Activated CD8-positive, alpha-beta memory T cell treated with anti-CD3 and anti-CD28 coated beads for 24 hours (primary cell): ENCODE measurements at regions not wholly inside any gene's neighbourhood (a gene's known extent, or its start where the extent isn't known, plus 50 kb on each side); places are given as distances from the start of the nearest gene placed in this dataset.

Experiments
- DNase-seq: peaks from one replicate; pipeline ENCODE4 v3.0.0-alpha.2; 2020

- no peak for DNase-seq
Observed at GRCh38 chr13:109642358-109642757, 144.0 kb downstream of the IRS2 start.

DNA sequence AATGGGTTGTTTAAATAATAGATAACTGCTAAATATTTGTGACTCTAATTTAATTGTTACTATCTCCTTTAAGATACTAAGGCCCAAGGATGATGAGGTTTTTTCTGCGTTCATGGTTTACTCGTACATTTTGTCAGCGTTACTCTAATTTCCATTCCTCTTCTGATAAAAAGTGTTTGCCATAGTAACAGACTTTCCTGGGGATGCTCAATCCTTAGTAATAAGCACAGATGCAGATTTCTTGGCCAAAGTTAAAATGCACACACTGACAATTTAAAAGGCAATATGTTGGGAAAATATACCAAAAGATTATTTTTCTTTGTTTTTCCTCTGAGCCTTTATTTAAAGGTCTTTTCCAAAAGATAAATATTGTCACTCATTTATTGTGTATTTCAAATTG lies 149.6 kb downstream of the IRS2 start:
- DNase-seq = no peak

DNA sequence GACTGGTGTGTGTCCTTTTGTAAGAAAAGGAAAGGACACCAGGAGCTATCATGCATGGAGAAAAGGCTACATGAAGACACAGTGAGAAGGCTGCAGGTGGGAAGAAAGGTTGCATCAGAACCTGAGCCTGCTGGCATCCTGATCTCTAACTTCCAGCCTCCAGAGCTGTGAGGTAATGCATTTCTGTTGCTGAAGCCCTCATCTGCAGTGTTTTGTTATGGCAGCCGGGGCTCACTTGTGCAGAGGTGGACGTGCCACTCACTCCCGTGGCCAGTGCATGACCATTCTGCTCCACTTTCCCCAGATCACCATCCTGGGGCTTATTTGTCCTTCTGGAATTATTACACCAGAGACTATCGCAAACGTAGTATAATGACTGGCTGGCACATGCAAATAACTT lies 155.3 kb downstream of the IRS2 start:
- no peak for DNase-seq

- no peak for DNase-seq
Observed at GRCh38 chr13:109630271-109630670, 156.1 kb downstream of the IRS2 start.

DNA sequence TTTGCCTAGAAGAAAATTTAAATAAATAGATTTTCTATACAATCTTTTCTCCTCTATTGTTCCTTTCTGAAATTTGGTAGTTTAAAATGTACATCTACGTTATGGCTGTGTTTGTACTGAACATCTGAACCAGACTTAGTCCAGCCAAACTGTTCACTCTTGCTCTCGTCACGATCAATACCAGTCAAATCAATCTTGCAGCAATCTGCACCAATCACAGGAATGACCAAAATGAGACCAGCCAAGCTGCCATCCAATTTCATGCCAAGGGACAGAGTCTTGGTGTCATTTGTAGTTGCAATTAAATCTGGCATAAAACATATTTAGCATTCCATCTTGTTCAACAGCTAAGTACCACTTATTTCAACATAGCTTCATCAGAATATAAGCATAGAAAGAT lies 156.6 kb downstream of the IRS2 start:
- DNase-seq = no peak

GRCh38 chr13:109628251-109628699 lies 158.1 kb downstream of the IRS2 start:
- DNase-seq = no peak

DNA sequence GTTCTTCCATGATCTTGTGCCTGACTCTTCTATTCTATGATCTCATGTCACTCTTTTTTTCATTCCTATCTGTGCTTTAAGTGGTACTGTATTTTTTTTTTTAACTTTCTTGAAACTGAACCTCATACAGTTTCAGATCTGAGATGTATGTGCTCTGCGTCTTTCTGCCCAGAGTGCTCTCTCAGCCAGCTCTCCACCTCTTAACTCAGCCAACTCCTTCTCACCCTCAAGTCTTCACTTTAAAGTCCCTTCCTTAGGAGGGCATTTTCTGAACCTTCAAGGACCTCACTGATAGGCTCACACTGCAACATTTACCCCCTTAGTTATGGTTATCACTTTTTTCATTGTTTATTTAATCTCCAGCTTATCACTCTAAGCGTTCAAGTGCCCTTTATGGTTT lies 158.7 kb downstream of the IRS2 start:
- no peak for DNase-seq

DNA sequence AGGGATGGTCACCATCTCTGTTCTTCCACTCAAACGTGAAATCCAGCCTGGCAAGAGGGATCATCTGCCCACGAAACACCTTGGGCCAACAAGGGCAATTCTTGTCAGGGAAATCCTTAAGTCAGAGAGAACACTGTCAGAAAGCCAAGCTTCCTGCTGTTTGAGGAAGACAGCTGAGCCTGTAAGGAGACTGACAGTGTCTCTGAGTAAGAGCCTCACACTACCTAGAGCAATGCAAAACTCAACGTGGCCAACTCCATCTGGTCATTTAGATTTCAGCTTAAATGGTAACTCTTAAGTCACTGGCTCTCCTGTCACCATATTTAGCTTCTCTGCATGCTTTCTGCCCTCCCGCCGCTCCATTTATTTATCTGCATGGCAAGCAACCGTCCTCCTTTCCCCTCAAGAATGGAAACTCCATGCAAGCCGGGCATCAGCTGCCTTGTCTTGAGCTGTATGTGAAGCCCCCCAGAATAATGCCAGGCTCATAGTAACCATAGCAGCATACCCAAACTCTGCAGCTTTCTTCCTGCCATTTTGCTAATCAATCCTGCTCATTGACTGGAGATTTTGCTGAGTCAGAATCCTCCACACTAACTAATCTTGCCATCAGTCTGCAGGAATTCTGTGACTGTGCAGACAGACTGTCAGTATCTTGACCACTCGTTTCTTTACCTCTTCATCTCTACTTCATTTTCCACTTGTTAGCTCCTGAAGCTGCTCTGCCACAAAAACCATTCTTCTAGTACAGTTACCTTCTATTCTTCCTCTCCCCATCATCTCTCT lies 159.8 kb downstream of the IRS2 start:
- DNase-seq = no peak

DNA sequence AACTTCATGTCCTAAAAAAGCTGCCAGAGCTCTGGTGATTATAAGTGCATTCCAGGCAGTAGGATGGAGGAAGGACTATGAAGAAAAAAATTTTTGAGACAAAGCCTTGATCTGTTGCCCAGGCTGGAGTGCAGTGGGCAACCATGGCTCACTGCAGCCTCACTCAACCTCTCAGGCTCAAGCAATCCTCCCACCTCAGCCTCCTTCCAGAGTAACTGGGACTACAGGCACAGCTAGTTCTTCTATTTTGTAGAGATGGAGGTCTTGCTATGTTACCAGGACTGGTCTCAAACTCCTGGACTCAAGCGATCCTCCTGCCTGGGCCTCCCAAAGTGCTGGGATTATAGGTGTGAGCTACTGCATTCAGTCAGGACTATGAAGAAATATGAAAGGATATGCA lies 161.2 kb downstream of the IRS2 start:
- no peak for DNase-seq

DNA sequence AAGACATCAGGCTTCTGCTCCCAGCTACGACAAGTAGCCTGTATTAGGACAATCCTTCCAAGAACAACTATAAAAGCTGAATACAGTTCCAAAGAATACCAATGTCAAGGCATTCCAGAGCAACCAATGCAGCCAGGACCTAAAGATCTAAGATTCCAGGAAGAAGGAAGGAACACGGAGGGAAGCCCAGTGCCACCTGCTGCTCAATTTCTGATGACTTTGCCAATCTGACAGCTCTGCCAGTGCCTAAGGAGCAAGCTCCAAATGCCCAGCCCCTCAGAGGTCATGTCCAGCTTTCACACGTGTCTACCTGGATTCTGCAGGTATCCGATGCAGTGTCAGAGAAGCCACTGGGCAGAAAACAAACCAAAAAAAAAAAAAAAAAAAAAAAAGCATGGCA lies 164.4 kb downstream of the IRS2 start:
- DNase-seq = no peak

GRCh38 chr13:109615721-109616420 lies 170.5 kb downstream of the IRS2 start:
- no peak for DNase-seq

DNA sequence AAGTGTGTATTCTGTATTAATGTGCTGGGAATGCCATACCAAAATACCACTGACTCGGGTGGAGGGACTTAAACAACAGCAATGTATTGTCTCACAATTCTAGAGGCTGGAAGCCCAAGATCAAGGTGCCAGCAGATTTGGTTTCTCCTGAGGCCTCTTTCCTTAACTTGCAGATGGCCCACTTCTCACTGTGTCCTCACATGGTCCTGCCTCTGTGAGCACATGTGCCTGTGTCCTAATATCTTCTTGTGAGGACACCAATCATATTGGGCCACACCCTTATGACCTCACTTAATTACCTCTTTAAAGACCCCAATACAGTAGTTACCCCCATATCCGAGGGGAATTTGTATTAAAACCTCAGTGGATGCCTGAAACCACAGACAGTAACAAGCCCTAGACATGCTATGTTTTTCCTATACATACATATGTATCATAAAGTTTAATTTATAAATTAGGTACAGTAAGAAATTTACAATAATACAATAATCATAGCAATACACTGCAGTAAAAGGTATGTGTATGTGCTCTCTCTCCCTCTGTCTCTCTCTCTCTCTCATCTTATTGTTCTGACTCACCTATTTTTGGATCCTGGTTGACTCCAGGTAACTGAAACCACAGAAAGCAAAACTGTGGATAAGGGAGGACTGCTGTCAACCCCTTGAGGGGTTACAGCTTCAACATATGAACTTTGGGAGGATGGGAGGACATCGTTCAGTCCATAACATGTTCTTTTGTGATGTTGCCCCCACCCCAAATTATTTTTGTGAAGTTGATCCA lies 174.3 kb downstream of the IRS2 start:
- no peak for DNase-seq

DNA sequence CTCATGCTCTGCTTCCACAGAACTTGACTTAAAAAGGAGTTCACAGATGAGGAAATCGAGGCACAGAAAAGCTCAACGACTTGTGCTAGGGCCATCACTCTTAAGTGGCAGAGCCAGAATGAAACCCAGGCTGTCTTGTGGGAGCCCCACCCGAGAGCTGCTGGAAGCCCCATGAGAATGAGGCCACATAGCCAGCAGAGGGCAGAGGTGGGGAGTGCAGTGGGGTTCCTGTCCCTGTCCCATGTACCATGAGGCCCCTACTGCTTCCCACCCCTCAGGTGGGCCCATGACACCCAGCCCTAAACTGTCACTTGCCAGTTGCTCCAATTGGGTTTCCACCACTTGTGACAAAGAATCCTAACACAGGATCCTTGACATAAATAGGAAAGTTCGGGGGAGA lies 175.9 kb downstream of the IRS2 start:
- DNase-seq = peak; percentile 56

GRCh38 chr13:109608503-109608902 lies 177.9 kb downstream of the IRS2 start:
- DNase-seq = no peak

DNA sequence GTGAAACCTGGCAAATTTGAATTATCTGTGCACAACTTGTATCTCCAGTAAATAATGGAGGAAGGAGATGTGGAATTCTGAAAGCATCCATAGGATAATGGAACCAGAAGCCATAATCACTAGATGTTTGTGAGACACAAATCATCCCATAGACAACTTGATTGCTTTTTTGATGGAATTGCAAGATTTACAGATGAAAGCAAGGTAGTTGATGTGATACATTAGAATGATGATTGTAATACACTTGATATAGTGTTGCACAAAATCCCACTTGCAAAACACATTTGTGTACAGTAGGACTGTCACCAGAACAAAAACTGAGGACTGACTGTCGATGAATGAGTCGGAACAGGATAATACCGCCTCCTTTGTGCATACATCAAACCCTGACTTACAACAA lies 178.3 kb downstream of the IRS2 start:
- no peak for DNase-seq

DNA sequence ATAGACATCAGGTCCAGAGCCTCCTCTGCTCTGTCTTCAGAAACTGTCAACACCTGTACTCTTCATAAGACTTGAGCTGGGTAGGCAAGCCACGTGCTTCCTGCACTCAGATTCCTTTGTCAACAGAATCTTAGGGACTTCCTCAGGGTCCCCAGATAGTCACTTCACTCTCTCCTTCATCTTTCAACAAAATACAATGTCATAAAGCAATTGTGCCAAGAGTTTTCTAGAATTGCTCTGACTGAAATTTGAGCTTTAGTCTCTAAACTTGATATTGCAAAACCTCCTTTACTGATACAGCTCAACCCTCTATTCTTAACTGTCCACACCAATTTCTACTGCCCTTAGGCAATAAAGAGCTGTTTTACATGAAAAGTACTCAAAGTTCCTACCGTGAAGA lies 179.9 kb downstream of the IRS2 start:
- DNase-seq = no peak

DNA sequence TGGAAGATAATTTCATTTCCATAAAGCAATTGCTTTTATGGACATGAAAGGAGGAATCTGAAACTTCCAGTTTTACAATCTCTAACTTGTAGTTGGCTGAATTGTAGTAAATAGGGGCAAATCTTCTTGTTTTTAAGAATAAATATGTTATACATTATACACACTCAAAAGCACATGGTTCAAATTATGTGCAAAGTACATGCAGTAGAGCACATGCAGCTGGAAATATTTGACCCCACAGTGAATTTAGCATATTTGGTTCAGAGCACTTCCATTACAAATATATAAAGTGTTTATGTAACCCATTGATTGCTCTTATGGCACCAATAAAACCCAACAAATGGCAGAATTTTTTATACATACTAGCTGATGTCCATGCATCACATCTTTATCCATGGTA lies 180.5 kb downstream of the IRS2 start:
- DNase-seq = no peak

DNA sequence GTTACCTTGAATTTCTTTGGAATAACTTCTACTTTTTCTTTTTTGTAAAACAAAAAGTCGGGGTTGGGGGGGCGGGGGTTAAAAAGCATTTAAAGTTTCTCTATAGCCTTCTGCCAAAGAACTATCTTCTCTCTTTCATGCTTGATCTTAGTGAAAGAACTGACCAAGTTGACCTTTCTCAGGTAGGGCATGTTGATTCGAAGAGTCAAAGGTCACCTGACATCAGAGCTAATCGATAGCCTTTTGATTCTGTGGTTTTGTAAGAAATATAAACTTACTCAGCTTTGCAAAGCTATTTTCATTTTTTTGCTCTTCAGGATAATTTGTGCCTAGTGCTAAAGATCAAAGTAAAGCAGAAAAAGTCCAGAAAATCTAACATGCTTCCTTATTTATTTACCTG lies 181.5 kb downstream of the IRS2 start:
- DNase-seq = no peak

- DNase-seq = no peak
Observed at GRCh38 chr13:109602356-109602755, 184.0 kb downstream of the IRS2 start.

- no peak for DNase-seq
Observed at GRCh38 chr13:109599901-109600657, 186.3 kb downstream of the IRS2 start.

DNA sequence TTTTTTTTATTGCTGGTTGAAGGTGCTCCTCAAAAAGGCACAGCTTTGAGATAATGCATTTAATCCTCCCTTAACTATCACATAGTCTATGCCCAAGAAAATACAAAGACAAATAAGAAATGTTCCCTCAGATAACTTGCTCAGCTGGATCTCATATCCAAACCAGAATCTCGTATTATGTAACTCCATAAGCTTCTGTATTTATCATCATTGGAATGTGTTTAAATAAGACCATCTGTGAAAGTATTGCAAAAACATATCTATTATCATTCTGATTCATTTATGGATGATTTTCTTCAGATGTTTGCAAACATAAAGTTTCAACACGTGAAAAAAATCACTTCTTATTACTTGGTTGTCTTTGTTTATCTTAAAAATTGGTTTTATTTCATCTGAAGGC lies 190.9 kb downstream of the IRS2 start:
- no peak for DNase-seq

- DNase-seq = no peak
Observed at GRCh38 chr13:109593230-109593629, 193.2 kb downstream of the IRS2 start.

GRCh38 chr13:109592770-109593169 lies 193.6 kb downstream of the IRS2 start:
- no peak for DNase-seq
